AG04450 (cell line): ENCODE measurements at regions not wholly inside any gene's neighbourhood (a gene's known extent, or its start where the extent isn't known, plus 50 kb on each side); places are given as distances from the start of the nearest gene placed in this dataset.

ENCODE experiments used
- CTCF ChIA-PET: fragments of 300-600, 350-600 bp; formaldehyde crosslinking; extraction: SDS; loops from one replicate; lab custom pipeline; 2022; ENCODE audit warnings: antibody characterized with exemption, inconsistent platforms; lab: Charles Lee
- POLR2A ChIA-PET: fragments of 350-600 bp; formaldehyde crosslinking; extraction: SDS; loops from one replicate; lab custom pipeline; 2021; ENCODE audit warnings: antibody characterized with exemption, inconsistent platforms; lab: Yijun Ruan, JAX
- DNase-seq: peaks from one replicate; pipeline ENCODE4 v3.0.0-alpha.2; 2011; ENCODE audit warnings: low read depth, low spot score
- H3K27ac ChIP-seq: one replicate; pipeline ENCODE4 v1.5.1; 2012; ENCODE audit warnings: low read depth, low read length, control low read depth
- H3K27me3 ChIP-seq: one replicate; pipeline ENCODE4 v1.6.0; 2012; ENCODE audit warnings: low read length; ENCODE audit not compliant: control insufficient read depth, insufficient read depth
- H3K4me3 ChIP-seq: 2 replicates; pipeline ENCODE4 v1.5.1; 2011; ENCODE audit warnings: mild to moderate bottlenecking, low read depth, low read length, control low read depth
- H3K9me3 ChIP-seq: 2 replicates; pipeline ENCODE4 v1.5.1; 2012; ENCODE audit warnings: low read length; ENCODE audit not compliant: control insufficient read depth, insufficient read depth
- CTCF ChIP-seq: IDR thresholded peaks from 2 replicates; pipeline ENCODE4 v1.5.1; 2011; ENCODE audit warnings: low read depth, low read length, control low read depth, inconsistent platforms

GRCh38 chr5:68960456-68960855 lies 133.4 kb upstream of the SLC30A5 start:
- no peaks in the 10 kb centered on the region for H3K9me3 ChIP-seq
- TF ChIP-seq CTCF = no peak
- DNase-seq = no peak
- H3K27me3 ChIP-seq = no peaks in the 10 kb centered on the region
- no peak overlapping the region for H3K27ac ChIP-seq
- H3K4me3 ChIP-seq = no peak overlapping the region
- POLR2A ChIA-PET = no interaction called here
- CTCF ChIA-PET = interaction anchor here (2.5 kb wide), 1 partner anchor 674 kb away, joined by 8 read pairs; no protein-coding TSS in a partner anchor

GRCh38 chr5:68960961-68961360 lies 132.9 kb upstream of the SLC30A5 start:
- DNase-seq = no peak
- CTCF ChIA-PET = interaction anchor here (2.4 to 2.7 kb wide), 2 partner anchors 674 to 688 kb away, joined by 5 to 25 read pairs; no protein-coding TSS in a partner anchor
- H3K27me3 ChIP-seq = no peaks in the 10 kb centered on the region
- no peak overlapping the region for H3K4me3 ChIP-seq
- H3K27ac ChIP-seq = no peak overlapping the region
- POLR2A ChIA-PET = no interaction called here
- H3K9me3 ChIP-seq = no peaks in the 10 kb centered on the region
- no peak for TF ChIP-seq CTCF

GRCh38 chr5:68961762-68962161 lies 132.1 kb upstream of the SLC30A5 start:
- ChIA-PET POLR2A (no interaction called here), CTCF (interaction anchor here (0.6 to 2.7 kb wide), 4 partner anchors 406 to 689 kb away, joined by 3 to 25 read pairs (median 4); no protein-coding TSS in a partner anchor)
- Histone ChIP-seq H3K27ac (no peak overlapping the region), H3K27me3 (no peaks in the 10 kb centered on the region), H3K4me3 (no peak overlapping the region), H3K9me3 (no peaks in the 10 kb centered on the region)
- TF ChIP-seq CTCF = no peak
- no peak for DNase-seq

- Histone ChIP-seq H3K4me3 (no peak overlapping the region), H3K27ac (no peak overlapping the region), H3K27me3 (no peaks in the 10 kb centered on the region), H3K9me3 (no peaks in the 10 kb centered on the region)
- CTCF ChIA-PET = interaction anchor here (0.6 to 2.7 kb wide), 11 partner anchors 20 to 701 kb away, joined by 3 to 25 read pairs (median 3); no protein-coding TSS in a partner anchor
- peak; percentile 91 for TF ChIP-seq CTCF
- POLR2A ChIA-PET = interaction anchor here (0.7 kb wide), 1 partner anchor 675 kb away, joined by 3 read pairs; no protein-coding TSS in a partner anchor
- DNase-seq = peak; percentile 3
Observed at GRCh38 chr5:68962757-68963484, 130.9 kb upstream of the SLC30A5 start.

GRCh38 chr5:68964679-68965078 lies 129.1 kb upstream of the SLC30A5 start:
- CTCF ChIA-PET = no interaction called here

More at GRCh38 chr5:68964679-68965078, 129.1 kb upstream of the SLC30A5 start:
- TF ChIP-seq CTCF = no peak
- DNase-seq = no peak
- Histone ChIP-seq H3K27me3 (peaks cover 4% of the 10 kb centered on the region), H3K9me3 (no peaks in the 10 kb centered on the region), H3K27ac (no peak overlapping the region), H3K4me3 (no peak overlapping the region)
- POLR2A ChIA-PET = no interaction called here
